ENCODE measurements at regions not wholly inside any gene's neighbourhood (a gene's known extent, or its start where the extent isn't known, plus 50 kb on each side); places are given as distances from the start of the nearest gene placed in this dataset.

GRCh38 chr5:148765061-148765460 lies 61.4 kb upstream of the ADRB2 start:
- TF ChIP-seq CTCF (IDR thresholded peaks at IDR 0.05), result no peak
- no peak for TF ChIP-seq POLR2A (IDR thresholded peaks at IDR 0.05)

All from breast epithelium (tissue), 3 donors.